ENCODE measurements at regions not wholly inside any gene's neighbourhood (a gene's known extent, or its start where the extent isn't known, plus 50 kb on each side); places are given as distances from the start of the nearest gene placed in this dataset.

DNA sequence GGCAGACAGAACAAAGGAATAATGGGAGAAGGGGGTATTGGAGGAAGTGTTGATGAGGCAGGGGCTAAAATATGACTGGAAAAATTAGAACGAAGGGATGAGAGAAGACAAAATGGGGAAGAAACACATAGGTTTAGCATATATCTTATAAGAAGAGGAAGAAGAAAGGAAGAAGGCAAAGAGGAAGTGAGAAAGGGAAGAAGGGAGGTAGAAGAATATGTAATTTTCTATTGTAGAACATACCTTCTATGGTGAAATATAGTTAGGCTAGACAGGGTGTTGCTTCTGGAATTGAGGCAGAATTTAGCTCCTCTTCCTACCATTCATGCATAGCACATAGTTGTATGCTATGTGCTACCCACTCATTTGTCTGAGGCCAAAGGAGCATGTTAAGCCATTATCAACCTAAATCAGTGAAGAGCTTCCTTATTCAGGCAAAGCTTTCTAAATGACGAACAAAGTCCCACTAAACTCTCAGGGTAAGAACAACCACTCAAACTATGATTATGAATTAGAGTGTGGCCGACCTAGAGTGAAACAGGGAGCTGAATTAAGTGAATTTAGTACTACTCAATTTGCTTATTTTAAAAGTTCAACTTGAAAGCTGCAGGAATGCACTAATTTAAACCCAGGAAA lies 180.9 kb upstream of the GALNT5 start:
- no peak for DNase-seq

DNA sequence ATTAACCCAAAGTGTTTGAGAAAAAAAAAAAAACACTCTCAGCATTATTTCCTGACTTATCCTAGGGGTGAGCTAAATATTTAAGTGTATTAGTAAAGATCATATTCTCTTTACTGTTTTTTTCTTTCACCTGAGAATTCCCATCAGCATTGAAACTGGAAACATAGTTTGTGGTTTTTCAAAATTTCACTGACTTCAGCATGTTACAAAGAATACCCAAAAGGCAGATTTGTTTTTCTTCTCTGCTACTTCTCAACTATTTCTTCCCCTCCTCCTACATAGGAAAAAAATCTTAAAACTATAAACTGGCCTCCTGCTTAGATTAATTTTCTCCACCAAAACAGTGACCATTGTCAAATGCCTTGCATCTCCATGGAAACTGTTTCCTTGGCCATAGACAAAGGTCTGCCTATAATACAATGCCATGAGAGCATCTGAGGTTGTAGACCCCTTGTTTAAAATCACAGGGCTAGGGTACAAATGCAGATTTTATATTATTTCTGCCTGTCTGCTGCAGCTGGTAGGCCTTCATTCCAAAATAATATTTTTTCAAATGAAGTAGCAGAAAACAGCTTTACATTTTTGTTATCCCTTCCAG lies 179.7 kb upstream of the GALNT5 start:
- no peak for DNase-seq

DNA sequence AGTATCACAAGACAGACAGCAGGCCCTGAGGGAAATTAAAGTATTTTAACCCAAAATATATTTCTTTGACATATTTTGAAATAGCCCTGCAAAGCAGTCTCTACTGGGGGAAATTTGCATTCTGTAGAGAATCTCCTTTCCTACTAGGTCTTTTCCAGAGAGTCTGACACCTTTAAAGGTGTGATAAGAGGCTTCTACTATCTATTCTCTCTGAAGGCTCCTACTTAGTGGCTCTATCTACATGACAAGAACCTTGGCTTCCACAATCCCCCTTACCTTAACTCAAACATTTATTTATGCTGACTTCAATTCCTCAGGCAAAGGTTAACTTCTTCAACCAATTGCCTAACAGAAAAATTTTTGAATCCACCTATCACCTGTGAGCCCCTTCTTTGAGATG lies 174.6 kb upstream of the GALNT5 start:
- DNase-seq: no peak

DNA sequence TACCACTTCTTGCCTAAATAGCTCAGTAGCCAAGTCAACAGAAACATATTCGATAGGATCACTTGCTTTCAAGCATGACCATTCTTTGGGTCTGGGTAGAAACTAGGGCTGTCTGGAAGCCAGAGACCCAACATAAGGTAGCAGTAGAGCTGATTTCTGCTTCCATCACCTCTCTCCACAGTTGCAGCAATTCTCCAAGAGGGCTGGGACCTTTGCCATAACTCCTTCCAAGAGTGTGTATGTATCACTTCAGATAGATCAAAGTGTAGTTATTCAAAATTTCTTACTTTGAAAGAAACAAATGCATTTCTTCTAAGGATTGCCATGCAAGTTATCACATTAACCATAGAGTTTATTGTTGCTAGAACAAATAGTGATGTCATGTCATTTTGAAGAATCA lies 172.0 kb upstream of the GALNT5 start:
- no peak for DNase-seq

DNA sequence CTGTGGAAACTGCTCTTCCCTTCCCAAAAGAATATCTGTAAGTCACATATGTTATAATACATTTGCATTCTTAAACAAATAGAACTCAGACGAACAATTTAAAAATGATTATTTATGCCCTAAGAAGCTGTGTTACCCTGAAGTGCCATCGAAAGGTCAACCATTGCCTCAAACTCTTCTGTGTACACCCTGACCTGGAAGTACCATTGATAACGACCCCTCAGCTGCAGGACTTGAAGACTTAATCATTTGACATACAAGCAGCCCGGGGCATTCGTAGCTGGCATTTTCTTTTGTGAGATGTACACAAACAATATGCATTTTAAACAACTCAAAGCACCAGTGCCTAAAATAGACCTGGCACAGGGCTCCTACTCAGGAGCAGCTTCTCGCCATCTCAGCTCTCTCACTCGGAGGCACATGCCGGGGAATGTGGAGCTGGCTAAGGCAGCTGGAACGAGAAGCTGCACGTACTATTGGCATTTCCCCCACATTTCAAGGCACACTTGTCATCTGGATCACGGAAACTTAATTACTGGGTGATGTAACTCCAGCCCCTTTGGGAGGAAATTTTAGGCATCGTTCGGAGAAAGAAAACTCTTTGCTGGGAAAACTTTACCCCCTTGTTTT lies 170.0 kb upstream of the GALNT5 start:
- DNase-seq: no peak

DNA sequence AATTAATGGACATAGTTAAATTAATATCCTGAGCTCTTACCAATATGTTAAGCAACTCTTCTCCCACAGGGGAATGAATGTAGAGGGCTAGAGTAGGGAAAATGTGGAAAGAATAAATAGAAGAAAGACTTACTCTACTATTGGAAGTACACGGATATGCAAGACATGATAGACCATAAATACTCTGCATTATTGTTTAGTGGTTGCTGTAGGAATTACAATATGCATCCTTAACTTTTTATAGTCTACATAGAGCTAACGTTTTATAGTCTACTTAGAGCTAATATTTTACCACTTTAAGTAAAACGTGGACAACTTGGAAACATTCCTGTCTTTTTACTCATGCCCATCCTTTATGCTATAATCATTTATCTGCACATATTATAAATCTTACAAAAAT lies 163.8 kb upstream of the GALNT5 start:
- no peak for DNase-seq

DNA sequence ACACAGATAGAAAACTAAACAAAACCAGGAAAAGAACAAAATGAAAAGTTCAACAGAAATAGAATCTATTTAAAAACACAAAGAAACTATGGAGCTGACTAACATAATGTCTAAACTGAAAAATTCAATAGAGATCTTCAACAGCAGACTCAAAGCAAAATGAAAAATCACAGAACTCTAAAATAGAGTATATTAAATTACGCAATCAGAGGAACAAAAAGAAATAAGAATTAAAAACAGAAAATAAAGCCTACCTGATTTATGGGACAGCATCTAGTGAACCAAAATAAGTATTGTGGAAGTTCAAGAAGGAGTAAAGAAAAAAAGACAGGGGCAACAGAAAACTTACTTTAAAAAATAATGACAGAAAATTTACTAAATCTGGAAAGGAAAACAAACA lies 152.1 kb upstream of the GALNT5 start:
- no peak for DNase-seq

DNA sequence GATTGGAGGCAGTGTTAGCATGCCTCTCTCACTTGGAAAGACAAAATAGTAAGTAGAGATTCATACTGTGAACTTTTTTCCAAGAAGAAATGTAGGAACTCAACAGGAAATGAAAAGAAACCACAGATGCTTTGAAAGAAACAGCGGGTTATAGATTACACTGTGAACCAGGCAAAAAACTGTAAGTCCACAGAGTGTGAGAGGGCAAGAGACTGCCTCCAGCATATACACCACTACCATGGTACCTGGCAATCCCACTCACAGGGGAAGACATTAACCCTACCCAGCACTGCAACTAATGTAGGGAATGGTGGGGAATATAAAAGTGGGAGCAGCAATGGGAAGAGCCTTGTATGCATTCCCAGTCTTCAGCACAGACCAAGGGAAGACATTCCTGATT lies 150.6 kb upstream of the GALNT5 start:
- DNase-seq: no peak

DNA sequence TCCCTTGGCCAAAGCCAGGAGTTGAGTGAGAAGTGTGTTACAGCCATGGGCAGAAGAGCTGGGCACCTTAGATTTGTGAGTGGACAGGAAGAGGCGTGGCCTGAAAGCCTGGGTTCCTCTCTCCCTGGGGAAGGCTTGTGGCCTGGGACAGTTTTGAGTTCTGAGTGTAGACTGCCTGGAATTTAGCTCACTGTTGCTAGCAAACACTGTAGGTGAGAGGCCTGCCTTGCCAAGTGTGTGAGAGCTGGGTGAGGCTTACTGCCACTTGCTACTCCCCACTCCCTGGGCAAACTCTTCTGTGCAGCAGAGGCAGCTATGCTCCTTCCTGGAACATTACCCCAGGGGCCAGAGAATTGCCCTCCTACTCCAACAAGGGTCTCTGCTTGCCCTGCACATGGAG lies 150.0 kb upstream of the GALNT5 start:
- no peak for DNase-seq

DNA sequence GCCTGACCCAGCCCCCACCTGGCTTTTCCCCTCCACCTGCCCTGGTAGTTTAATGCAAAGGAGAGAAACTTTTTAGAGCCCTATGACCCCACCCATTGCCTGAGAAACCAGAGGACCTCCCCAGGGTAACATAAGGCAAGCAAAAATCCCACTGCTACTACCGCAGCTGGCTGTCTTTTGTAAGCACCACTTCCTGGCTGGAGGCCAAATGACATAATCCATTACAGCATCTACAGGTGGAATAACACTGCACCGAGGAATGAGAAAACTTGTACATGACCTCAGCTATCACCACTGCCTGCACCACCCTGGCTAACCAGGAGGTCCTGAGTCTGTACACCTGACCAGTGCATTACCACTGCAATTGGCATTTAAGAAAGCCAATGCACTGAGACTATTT lies 149.6 kb upstream of the GALNT5 start:
- DNase-seq: peak; percentile 62

DNA sequence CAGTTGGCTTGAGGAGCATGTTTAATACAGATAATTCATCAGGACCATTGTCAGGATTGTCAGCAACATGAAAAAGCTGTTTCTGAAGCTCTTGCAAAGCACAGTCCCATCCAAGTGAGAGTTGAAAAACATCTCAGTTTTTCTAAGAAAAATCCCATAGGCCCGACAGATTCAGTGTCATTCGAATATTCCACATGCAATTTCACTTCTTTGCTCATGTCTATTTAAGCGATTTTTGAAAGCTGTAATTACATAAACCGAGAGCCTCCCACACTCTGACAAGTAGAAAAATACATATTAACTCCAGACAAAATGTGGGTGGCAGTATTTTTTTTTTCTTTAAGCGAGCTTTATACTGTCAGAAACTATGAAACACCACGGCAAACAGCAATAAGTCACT lies 134.7 kb upstream of the GALNT5 start:
- DNase-seq: no peak

DNA sequence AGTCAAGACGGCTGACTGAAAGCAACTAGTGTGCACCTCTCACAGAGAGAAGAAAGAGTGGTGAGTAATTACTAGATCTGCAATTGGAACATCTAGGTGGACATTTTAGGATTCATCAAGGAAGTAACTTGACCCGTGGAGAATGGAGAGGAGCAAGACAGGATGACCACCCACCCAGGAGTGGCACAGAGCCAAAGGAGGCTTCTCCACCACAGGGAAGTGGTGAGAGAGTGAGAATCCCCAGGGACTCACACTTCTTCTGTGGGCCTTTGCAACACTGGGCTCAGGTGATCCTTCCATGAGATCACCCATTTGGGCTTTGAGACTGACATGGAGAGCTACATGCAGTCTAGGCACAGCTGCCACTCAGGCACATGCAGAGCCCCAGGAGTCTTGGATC lies 132.8 kb upstream of the GALNT5 start:
- DNase-seq: no peak

DNA sequence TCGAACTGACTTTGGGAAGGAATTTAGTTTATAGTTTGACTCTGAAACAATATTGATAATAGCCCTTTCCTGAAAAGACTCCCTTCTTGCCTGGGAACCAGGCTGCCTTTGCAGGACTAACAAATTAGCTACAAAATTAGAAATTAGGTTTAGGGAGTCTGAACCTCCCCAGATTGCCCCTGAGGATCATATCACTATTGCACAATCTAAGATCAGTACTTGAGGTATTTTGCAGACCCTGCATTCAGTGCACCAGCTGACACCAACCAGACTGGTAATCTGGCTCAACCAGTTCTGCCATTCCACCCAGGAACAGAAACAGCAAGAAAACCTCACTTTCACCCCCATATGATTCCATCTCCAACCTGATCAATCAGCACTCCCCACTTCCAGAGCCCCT lies 131.8 kb upstream of the GALNT5 start:
- no peak for DNase-seq

DNA sequence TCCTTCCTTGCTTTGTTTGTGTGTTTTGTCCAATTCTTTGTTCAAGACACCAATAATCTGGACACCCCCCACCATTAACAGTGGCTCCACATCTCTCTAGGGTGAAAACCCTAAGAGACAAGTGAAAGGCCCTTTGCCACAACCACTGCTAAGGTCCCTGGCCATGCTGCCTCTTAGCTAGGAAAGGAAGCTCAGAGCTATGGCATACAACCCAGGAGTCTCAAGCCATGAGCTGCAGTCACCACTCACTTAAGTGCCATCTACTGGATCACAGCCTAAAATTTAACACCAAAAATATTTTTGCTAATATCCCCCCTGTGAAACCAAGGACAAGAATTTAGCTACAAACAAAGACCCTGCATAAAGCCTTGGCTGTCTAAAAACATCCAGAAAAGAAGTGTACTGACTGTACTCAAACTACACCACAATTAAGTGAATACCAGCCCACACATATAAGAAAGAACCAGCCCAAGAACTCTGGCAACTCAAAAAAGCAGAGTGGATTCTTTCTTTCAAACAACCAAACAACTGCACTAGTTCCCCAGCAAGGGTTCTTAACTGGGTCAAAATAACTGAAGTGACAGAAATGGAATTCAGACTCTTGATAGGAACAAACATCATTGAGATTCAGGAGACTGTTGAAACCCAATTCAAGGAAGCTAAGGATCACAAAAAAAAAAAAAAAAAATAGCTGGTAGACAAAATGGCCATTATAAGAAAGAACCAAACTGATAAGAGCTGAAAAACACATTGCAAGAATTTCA lies 130.1 kb upstream of the GALNT5 start:
- DNase-seq: no peak

DNA sequence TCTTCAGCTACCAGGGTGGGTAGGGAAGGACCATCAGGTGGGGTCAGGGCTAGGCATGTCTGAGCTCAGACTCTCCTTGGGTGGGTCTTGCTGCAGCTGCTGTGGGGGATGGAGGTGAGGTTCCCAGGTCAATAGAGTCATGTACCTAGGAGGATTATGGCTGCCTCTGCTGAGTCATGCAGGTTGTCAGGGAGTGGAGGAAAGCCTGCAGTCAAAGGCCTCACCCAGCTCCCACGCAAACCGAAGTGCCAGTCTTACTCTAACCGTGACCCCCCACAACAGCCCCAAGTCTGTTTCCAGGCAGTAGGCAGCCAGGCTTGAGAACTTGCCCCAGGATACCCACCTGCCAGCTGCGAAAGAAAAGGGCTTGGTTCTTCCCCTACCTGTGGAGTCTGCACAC lies 113.6 kb upstream of the GALNT5 start:
- no peak for DNase-seq

DNA sequence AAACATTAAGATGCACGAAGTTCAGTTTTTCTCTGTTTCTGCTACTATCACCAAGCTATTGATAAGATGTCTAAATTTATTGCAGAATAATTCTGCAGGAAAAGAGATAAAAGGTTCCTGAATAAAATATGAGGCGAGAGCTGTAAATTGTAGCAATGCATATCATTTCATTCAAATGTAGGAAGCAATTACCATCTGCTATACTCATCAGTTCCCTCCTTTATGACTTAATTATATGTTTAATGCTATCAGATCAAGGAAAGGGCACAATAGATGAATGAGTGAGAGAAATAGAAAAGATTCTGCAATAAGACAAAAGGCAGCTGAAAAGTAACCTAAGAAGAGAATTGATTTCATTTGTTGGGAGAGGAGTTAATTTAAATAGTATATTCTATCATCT lies 108.2 kb upstream of the GALNT5 start:
- no peak for DNase-seq

DNA sequence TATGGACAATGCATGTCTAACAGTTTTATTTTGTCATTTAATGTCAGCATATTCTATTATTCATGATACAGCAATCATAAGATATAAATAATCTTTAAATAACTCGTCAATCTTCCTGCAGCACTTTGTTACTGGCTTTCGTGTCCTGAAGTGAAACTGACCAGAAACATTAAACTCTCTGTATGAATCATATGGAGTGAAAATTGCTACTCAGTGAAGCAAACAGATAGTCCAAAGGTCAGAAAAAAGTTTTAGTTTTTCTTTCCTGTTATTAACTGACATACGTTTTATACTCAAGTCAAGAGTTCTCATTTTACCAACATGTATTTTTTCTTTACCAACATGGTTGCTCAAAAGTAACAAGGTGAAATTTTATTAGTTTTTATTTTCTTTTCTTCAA lies 106.8 kb upstream of the GALNT5 start:
- DNase-seq: no peak

DNA sequence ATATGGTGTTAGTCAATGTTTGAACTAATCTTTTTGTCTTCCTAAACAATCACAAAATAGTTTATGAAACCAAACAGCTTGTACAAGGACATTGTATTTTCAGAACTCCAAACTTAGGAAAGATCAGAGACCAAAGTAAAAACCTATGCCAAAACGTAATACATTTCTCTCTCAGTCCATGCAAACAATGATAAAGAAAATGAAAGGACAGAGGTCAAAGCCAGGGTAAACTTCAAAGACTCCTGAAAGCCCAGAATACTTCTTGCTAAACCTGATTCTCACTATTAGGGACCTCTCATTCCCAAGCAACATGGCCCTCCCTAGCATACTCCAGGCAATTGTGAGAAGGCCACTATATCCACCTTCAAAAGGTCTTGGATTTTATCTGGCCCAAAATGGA lies 105.1 kb upstream of the GALNT5 start:
- no peak for DNase-seq

DNA sequence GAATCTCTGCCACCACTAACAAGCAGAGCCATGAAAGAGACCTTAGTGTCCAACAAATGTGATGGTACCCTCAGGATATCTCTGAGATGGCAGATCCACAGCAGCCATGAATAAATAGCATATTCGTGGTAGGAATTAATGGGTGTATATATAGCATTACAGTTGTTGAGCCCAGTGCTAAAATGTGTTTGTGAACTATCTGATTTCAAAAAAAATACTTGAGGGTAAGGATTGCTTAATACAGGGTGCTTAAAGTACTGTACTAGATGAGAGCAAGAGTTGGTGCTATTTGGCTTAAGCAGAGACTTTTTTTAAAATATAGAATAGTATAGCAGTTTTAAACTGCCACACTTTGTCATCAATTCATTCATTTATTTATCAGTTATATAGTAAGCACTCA lies 101.5 kb upstream of the GALNT5 start:
- DNase-seq: no peak

DNA sequence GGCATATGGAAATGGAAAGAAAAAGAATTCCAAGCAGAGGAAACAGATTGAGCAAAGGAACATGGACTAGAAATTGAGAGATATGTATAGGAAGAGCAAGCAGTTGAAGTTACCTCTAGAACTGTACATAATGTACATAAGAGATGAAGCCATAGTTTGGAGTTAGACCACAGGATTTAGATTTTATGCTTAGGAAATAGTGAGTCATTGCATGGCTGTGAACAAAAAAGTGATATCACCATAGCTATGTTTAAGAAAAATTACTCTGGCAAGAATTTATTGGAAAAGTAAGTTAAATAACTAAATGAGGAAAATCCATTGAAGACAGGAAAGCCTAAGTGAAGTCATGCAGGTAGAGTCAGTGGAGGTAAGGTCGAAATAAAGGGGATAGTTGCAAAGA lies 99.4 kb upstream of the GALNT5 start:
- no peak for DNase-seq

DNA sequence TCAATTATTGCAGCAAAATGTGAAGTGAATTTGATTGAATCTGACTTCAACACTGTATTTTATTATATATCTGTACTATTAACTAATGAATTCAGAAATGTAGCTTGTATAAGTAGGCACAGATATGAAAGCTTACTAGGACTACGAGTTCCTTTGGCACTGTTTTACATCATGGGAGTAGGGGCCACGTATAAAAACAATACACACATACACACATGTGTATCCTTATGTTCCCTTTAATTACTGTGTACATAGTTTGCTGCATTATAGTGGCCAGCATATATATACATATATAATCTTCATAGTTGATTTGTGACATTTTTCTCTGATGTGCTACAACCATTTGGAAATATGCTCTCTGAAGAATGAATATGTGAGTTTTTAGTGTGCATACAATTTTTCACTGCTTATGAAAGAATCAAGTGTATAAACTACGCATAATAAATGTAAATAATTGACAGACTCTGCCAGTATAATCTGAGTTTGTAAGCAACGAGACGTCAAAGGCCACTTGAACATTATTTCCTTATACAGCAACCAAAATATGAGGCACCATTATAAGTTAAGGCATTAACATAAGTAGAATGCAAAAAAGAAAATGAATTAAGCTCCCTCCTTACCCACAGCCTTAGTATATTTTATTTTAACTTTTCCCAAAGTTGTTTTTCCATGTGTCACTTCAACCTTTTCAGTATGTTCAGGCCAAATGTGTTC lies 98.1 kb upstream of the GALNT5 start:
- no peak for DNase-seq

DNA sequence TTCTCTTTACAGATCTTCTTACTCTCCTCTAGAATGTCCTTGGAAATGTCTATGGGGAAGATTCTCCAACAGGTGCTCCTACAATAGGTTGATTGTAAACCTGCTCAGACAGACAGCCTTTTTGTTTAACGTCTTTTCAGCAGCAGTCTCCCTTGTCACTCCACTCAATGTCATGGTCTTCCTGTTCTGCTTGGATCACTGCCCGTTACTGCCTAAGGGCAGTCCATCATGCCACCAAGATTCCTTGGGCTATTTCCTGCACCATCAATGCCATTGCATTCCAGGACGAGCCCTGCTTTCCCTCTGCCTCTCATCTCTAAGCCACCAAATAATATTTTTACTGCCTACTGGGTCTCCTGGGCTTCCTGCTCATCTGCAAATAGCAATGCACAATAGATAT lies 97.4 kb upstream of the GALNT5 start:
- DNase-seq: no peak

DNA sequence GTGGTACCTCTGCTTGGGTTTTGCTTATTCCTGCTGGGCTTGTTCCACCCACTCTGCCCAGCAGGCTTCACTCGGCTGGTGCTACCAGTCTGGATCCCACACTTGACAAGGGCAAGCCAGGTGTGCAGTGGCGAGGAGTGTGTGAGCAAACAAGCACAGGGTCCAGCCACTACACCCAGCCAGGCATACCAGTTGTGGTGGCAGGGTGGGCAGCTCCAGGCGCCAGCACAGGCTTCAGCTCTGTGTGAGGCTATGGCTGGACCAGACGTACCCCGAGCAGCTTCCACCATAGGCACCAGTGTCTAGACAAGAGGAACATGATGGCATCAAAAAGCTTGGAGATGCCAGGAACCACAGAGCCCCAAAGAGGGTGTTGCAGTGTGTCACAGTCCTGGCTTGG lies 93.1 kb upstream of the GALNT5 start:
- DNase-seq: no peak

DNA sequence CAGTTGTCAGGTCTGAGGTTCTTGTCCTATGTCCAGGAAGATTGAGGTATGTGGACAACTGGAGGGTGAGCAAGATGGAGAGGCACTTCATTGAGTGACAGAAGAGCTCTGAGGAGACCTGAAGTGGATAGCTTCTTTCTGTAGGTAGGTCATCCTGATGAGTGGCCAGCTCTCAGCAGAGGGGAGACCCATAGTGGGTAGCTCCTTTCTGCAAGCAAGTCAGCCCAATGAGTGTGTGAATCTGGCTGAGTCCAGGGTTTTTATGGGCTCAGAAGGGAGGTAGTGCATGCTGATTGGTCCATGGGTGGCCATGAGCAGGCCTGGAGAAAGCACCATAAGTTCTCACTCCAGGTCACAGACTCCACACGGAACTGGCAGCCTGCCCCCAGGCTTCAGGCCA lies 92.6 kb upstream of the GALNT5 start:
- no peak for DNase-seq

Measured in NCI-H146 (cell line).